Right lobe of liver (tissue), 6 donors: ENCODE measurements at regions not wholly inside any gene's neighbourhood (a gene's known extent, or its start where the extent isn't known, plus 50 kb on each side); places are given as distances from the start of the nearest gene placed in this dataset.

Experiments
- ATAC-seq, 4 donors: fragments of 200-7000 bp; cut with Tn5 transposase; one replicate each; pipeline ENCODE4 v1.9.1; 2020; ENCODE audit warnings: mild to moderate bottlenecking in 4 of 4, moderate library complexity in 4 of 4
- DNase-seq, 3 donors: peaks; one replicate each; pipeline ENCODE4 v3.0.0-alpha.2; 2020
- H3K27ac ChIP-seq, 3 donors: fragments of 200-600 bp; one replicate each; pipeline ENCODE4 v1.8.0; 2022
- H3K27me3 ChIP-seq, 2 donors: fragments of 200-600 bp; one replicate each; pipeline ENCODE4 v1.8.0; 2022
- H3K36me3 ChIP-seq, 4 donors: fragments of 200-600 bp; sonication (generic) in 1 of 4; one replicate each; pipeline versions ENCODE4 v1.5.1 to v1.8.0; 2017 to 2022; ENCODE audit warnings: control low read depth in 1 of 4
- H3K4me1 ChIP-seq, 4 donors: fragments of 200-600 bp; sonication (generic) in 1 of 4; one replicate each; pipeline versions ENCODE4 v1.5.1 to v1.8.0; 2017 to 2022; ENCODE audit warnings: control low read depth in 1 of 4
- H3K4me3 ChIP-seq, 3 donors: fragments of 200-600 bp; one replicate each; pipeline ENCODE4 v1.8.0; 2022
- H3K9me3 ChIP-seq, 4 donors: fragments of 200-600 bp; sonication (generic) in 1 of 4; one replicate each; pipeline versions ENCODE4 v1.5.1 to v1.8.0; 2017 to 2022; ENCODE audit warnings: control low read depth in 1 of 4
- POLR2A ChIP-seq: fragments of 450-650 bp; IDR thresholded peaks from one replicate; pipeline ENCODE4 v1.6.1; 2017; ENCODE audit warnings: antibody characterized with exemption, mild to moderate bottlenecking
- WGBS: methylation state at CpG from one replicate; pipeline ENCODE4 v1.1.6; 2018; ENCODE audit warnings: low coverage, low lambda C conversion rate; ENCODE audit not compliant: insufficient coverage; ENCODE audit errors: missing lambda C conversion rate; 5-methylcytosine and 5-hydroxymethylcytosine counted together
- intact Hi-C, 2 donors: fragments of 100-400 bp; cut with DNase I; formaldehyde crosslinking; loops; one replicate each; pipeline versions ENCODE4 v1.11.2 to v1.14.1; 2022
- TF ChIP-seq, protein P1 (sequence below), 4 donors: fragments of 200-600 bp in 3 of 4; fragments of 450-650 bp in 1 of 4; IDR thresholded peaks; one replicate each; pipeline versions ENCODE4 v1.5.1 to v1.8.0; 2016 to 2022; ENCODE audit warnings: antibody characterized with exemption in 4 of 4, mild to moderate bottlenecking in 2 of 4
- donor health status: DM: no; HTN: yes; CAD: no.
- donor health status: DM: no; HTN: no; CAD: no.
- donor health status: DM: no; HTN: no; CAD: no.
- donor health status: DM: no; HTN: yes; CAD: no.
- donor health status: DM: no; HTN: yes; CAD: no.

DNA sequence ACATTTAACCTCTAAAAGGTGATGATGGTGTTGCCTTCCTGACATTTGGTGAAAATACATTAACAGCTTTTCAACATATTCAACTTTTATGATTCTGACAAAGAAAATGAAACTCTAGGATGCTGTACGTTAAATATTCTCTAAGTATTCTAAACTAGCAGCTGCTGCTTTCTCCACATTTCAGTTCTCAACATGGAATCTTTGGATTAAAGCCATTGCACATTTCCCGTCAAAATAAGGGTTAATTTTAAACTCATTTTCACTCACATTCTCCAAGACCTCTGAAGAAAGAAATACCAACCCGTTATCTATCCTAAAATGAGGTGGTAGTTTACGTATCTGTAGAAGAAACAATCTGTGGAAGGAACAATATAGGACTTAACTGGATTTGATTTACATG, 655.7 kb upstream of the ARPP21 start:
- Histone ChIP-seq H3K27ac (no peak overlapping the region), H3K36me3 (no peaks in the 10 kb centered on the region), H3K9me3 (no peaks in the 10 kb centered on the region), H3K4me1 (no peaks in the 10 kb centered on the region), H3K27me3 (no peaks in the 10 kb centered on the region), H3K4me3 (no peak overlapping the region)
- TF ChIP-seq POLR2A, result no peak
- TF ChIP-seq, protein P1, sequence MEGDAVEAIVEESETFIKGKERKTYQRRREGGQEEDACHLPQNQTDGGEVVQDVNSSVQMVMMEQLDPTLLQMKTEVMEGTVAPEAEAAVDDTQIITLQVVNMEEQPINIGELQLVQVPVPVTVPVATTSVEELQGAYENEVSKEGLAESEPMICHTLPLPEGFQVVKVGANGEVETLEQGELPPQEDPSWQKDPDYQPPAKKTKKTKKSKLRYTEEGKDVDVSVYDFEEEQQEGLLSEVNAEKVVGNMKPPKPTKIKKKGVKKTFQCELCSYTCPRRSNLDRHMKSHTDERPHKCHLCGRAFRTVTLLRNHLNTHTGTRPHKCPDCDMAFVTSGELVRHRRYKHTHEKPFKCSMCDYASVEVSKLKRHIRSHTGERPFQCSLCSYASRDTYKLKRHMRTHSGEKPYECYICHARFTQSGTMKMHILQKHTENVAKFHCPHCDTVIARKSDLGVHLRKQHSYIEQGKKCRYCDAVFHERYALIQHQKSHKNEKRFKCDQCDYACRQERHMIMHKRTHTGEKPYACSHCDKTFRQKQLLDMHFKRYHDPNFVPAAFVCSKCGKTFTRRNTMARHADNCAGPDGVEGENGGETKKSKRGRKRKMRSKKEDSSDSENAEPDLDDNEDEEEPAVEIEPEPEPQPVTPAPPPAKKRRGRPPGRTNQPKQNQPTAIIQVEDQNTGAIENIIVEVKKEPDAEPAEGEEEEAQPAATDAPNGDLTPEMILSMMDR (IDR thresholded peaks at IDR 0.05), result no peak
- intact Hi-C loops, result no loop called here
- WGBS, result 48% methylated on average over 4 of the region's 4 CpGs
- DNase-seq (no peak), ATAC-seq (no peak)

DNA sequence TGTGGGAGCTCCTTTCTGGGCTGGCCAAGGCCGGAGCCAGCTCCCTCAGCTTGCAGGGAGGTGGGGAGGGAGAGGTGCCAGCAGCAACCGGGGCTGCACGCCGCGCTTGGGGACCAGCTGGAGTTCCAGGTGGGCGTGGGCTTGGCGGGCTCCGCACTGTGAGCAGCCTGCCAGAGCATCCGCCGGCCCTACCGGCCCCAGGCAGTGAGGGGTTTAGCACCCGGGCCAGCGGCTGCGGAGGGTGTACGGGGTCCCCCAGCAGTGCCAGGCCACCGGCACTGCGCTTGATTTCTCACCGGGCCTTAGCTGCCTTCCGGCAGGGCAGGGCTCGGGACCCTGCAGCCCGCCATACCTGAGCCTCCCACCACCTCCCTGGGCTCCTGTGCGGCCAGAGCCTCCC, 651.0 kb upstream of the ARPP21 start:
- DNase-seq, result peak in 1 of 3 donors; percentile 42
- 80% methylated on average over 2 of the region's 22 CpGs for WGBS
- no peaks in the 10 kb centered on the region for H3K9me3 ChIP-seq

DNA sequence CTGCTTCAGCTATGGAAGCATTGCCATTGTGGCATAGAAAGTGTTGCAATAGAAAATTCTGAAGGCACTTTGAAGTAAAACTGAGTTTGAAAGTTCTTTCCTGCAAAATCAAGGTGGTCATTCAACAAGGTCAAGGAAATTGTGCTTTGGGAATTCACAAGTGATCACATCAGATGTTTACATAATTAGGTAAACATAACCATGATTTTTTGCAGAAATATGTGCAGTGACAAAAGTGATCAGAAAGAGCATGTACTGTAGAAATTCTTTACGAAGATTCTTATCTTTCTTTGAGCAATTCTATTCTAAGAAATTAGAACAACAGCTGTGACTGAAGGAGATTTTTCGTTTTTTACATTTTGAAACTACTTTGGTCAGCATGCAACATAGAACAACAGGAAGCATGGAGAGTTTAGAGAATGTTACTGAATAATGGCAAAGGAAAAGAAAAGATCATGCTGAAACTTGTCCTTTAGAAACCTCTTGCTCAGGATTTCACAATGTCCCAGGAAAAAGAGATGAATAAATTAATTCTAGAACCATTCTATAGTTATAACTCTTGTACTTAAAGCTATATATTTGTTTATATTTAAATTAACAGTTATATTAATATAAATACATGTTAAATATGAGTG, 643.4 kb upstream of the ARPP21 start:
- DNase-seq (no peak), ATAC-seq (no peak)
- no peaks in the 10 kb centered on the region for H3K36me3 ChIP-seq
- whole genome bisulfite sequencing, result 49% methylated on average over 2 of the region's 2 CpGs
- H3K4me1 ChIP-seq, result no peaks in the 10 kb centered on the region
- H3K9me3 ChIP-seq, result no peaks in the 10 kb centered on the region
- intact Hi-C loops, result no loop called here
- TF ChIP-seq POLR2A, result no peak
- TF ChIP-seq, protein P1 (IDR thresholded peaks at IDR 0.05), result no peak
- H3K4me3 ChIP-seq, result no peak overlapping the region
- no peaks in the 10 kb centered on the region for H3K27me3 ChIP-seq
- no peak overlapping the region for H3K27ac ChIP-seq

More for the DNA sequence above, 651.0 kb upstream of the ARPP21 start:
- Histone ChIP-seq H3K27ac (no peak overlapping the region), H3K4me1 (no peaks in the 10 kb centered on the region), H3K36me3 (no peaks in the 10 kb centered on the region), H3K4me3 (no peak overlapping the region), H3K27me3 (no peaks in the 10 kb centered on the region)
- intact Hi-C loops, result no loop called here
- ATAC-seq, result no peak
- no peak for TF ChIP-seq POLR2A
- TF ChIP-seq, protein P1 (IDR thresholded peaks at IDR 0.05), result no peak

DNA sequence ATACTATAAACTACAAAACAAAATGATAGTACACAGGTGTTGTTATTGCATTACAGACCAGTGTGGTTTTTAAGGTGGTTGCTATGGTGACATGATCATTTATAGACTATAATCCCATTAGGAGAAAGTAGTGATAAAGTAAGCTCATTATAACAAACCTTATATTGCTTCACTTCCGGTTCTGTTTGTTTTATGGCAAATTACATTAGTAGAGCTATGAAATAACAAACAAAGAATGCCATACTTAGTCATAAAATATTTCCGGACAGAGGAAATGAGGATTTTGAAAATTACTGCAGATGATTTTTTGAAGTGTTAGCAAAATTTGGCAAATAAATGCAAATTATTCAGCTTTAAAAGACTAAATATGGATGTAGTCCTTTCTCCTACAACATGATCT, 640.4 kb upstream of the ARPP21 start:
- Histone ChIP-seq H3K9me3 (no peaks in the 10 kb centered on the region), H3K36me3 (no peaks in the 10 kb centered on the region), H3K4me3 (no peak overlapping the region), H3K27me3 (no peaks in the 10 kb centered on the region), H3K27ac (no peak overlapping the region), H3K4me1 (no peaks in the 10 kb centered on the region)
- DNase-seq (no peak), ATAC-seq (no peak)
- intact Hi-C loops, result no loop called here
- TF ChIP-seq, protein P1 (IDR thresholded peaks at IDR 0.05), result no peak
- TF ChIP-seq POLR2A, result no peak
- WGBS, result 56% methylated on average over 2 of the region's 2 CpGs
